SU-DHL-6 (cell line): ENCODE measurements at regions not wholly inside any gene's neighbourhood (a gene's known extent, or its start where the extent isn't known, plus 50 kb on each side); places are given as distances from the start of the nearest gene placed in this dataset.

ENCODE experiments used
- H2AFZ ChIP-seq: fragments of 200-600 bp; sonication (generic); 2 replicates; pipeline ENCODE4 v1.6.1; 2014; ENCODE audit warnings: low read depth, mild to moderate bottlenecking, moderate library complexity, mixed read lengths, antibody characterized with exemption, low read length; ENCODE audit not compliant: severe bottlenecking
- H3F3A ChIP-seq: fragments of 200-600 bp; shearing (Covaris generic); 2 replicates; pipeline ENCODE4 v1.6.0; 2016; ENCODE audit warnings: antibody characterized with exemption, mild to moderate bottlenecking; ENCODE audit not compliant: insufficient read depth
- H3K27ac ChIP-seq: fragments of 200-600 bp; sonication (generic); 2 replicates; pipeline ENCODE4 v1.5.1; 2016; ENCODE audit warnings: low read depth, mild to moderate bottlenecking, low read length, moderate library complexity, mixed read lengths
- H3K27me3 ChIP-seq: fragments of 200-600 bp; sonication (generic), shearing (Covaris generic); 2 replicates; pipeline ENCODE4 v1.6.0; 2014; ENCODE audit warnings: mild to moderate bottlenecking, low read length
- H3K36me3 ChIP-seq: fragments of 200-600 bp; sonication (generic); 2 replicates; pipeline ENCODE4 v1.6.1; 2014; ENCODE audit warnings: mild to moderate bottlenecking, low read length, mixed read lengths
- H3K4me2 ChIP-seq: fragments of 300-600, 200-600 bp; shearing (Covaris generic), sonication (generic); 2 replicates; pipeline ENCODE4 v1.6.0; 2014; ENCODE audit warnings: low read length, low read depth, mild to moderate bottlenecking; ENCODE audit not compliant: poor library complexity, severe bottlenecking
- H3K4me3 ChIP-seq: fragments of 200-600 bp; sonication (generic); 2 replicates; pipeline ENCODE4 v1.5.1; 2014; ENCODE audit warnings: antibody characterized with exemption, low read length, mild to moderate bottlenecking, mixed read lengths; ENCODE audit not compliant: insufficient read depth, poor library complexity, severe bottlenecking
- H3K79me2 ChIP-seq: fragments of 200-600 bp; sonication (generic); 2 replicates; pipeline ENCODE4 v1.6.1; 2014; ENCODE audit warnings: mild to moderate bottlenecking, low read length, moderate library complexity; ENCODE audit not compliant: insufficient read depth
- H3K9ac ChIP-seq: fragments of 200-600 bp; sonication (generic); 2 replicates; pipeline ENCODE4 v1.7.0; 2014; ENCODE audit warnings: mild to moderate bottlenecking, low read length
- H3K9me2 ChIP-seq: fragments of 200-600 bp; sonication (generic); replicated peaks from 2 replicates; pipeline ENCODE4 v1.6.1; 2014; ENCODE audit warnings: low read length; ENCODE audit not compliant: insufficient read depth
- H3K9me3 ChIP-seq: fragments of 200-600 bp; sonication (generic); 2 replicates; pipeline ENCODE4 v1.6.1; 2014; ENCODE audit warnings: low read length, mixed read lengths; ENCODE audit not compliant: insufficient read depth
- H4K20me1 ChIP-seq: fragments of 200-600 bp; sonication (generic); 2 replicates; pipeline ENCODE4 v1.6.1; 2014; ENCODE audit warnings: low read depth, mild to moderate bottlenecking, antibody characterized with exemption, low read length, moderate library complexity, mixed read lengths
- CTCF ChIP-seq: fragments of 200-600 bp; sonication (generic); IDR thresholded peaks from one replicate; pipeline ENCODE4 v1.5.1; 2017; ENCODE audit warnings: antibody characterized with exemption, mild to moderate bottlenecking, low read length, moderate library complexity; ENCODE audit not compliant: insufficient read depth, poor library complexity, severe bottlenecking
- EZH2phosphoT487 ChIP-seq: fragments of 200-600 bp; sonication (generic), shearing (Covaris generic); conservative IDR thresholded peaks from 2 replicates; pipeline ENCODE4 v1.6.1; 2018; ENCODE audit warnings: mild to moderate bottlenecking, antibody characterized with exemption, low read length, moderate library complexity, mixed read lengths

GRCh38 chr17:65401561-65401960 is 159.9 kb downstream of the AXIN2 start:
- Histone ChIP-seq H3K27me3 (no peaks in the 10 kb centered on the region), H3K9ac (no peak overlapping the region), H3K36me3 (no peaks in the 10 kb centered on the region), H3K4me2 (no peak overlapping the region), H3K9me2 (no peaks in the 10 kb centered on the region), H2AFZ (no peak overlapping the region), H4K20me1 (no peaks in the 10 kb centered on the region), H3F3A (no peaks in the 10 kb centered on the region), H3K4me3 (no peak overlapping the region), H3K9me3 (no peaks in the 10 kb centered on the region), H3K27ac (no peak overlapping the region), H3K79me2 (no peaks in the 10 kb centered on the region)
- TF ChIP-seq EZH2phosphoT487 (no peak), CTCF (no peak)

DNA sequence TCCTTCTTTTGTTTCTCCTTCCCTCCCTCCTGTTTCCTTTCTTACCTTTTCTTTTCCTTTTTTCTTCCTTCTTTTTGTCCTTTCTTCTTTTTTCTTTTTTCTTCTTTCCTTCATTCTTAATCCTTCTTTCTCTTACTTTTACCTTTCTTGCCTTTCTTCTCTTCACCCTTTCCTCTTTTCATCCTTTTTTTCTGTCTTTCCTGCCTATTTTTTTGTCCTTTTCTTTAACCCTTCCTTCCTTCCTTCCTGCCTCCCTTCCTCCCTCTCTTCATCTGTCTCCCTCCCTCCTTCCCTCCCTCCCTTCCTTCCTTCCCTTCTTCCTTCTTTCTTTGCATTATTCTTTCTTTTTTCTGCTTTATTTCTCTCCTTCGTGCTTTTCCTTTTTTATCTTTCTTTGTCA is 160.7 kb downstream of the AXIN2 start:
- no peaks in the 10 kb centered on the region for H3K79me2 ChIP-seq
- no peak overlapping the region for H2AFZ ChIP-seq
- no peaks in the 10 kb centered on the region for H4K20me1 ChIP-seq
- H3K36me3 ChIP-seq = no peaks in the 10 kb centered on the region
- H3F3A ChIP-seq = no peaks in the 10 kb centered on the region
- no peak overlapping the region for H3K9ac ChIP-seq
- H3K9me3 ChIP-seq = no peaks in the 10 kb centered on the region
- no peak overlapping the region for H3K27ac ChIP-seq
- no peak overlapping the region for H3K4me2 ChIP-seq
- no peak overlapping the region for H3K4me3 ChIP-seq
- H3K9me2 ChIP-seq = no peaks in the 10 kb centered on the region
- H3K27me3 ChIP-seq = no peaks in the 10 kb centered on the region
- TF ChIP-seq CTCF (no peak), EZH2phosphoT487 (no peak)

DNA sequence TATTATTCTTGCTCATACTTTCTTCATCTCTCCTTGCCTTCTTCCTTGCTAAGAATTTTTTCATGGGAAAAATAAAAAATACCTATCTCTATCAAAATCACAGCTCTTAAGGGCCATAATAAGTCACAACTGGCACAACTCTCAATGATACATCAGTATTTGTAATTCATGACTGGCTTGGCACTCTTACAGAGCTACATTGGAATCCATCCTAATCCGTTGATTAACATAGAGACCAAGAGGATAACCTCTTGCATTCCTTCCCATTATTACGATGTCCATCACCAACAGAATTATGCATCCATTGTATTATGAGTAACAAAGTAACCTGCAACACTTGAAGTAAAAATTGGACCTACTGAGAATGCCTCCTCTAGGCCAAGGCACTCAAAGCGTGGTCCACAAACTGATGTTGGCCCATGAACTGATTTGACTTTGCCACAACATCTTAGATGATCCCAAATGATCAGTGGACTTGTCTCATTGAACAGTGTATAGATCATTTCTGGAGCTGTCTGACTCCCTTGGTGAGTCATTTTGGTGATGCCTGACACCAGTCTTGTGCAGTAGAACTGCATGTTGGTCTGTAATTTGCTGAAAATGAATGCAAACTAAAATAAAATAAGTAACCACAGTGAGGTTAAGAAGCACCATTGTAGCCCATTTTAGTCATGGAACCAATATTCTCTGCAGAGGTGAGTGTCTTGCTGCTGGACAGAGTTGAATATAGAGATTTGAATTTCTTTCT is 163.2 kb downstream of the AXIN2 start:
- TF ChIP-seq CTCF (no peak), EZH2phosphoT487 (no peak)
- no peaks in the 10 kb centered on the region for H4K20me1 ChIP-seq
- no peak overlapping the region for H3K4me3 ChIP-seq
- H3K9me3 ChIP-seq = no peaks in the 10 kb centered on the region
- no peak overlapping the region for H2AFZ ChIP-seq
- no peak overlapping the region for H3K27ac ChIP-seq
- H3K36me3 ChIP-seq = no peaks in the 10 kb centered on the region
- no peaks in the 10 kb centered on the region for H3K27me3 ChIP-seq
- H3K4me2 ChIP-seq = no peak overlapping the region
- no peaks in the 10 kb centered on the region for H3F3A ChIP-seq
- H3K9ac ChIP-seq = no peak overlapping the region
- H3K9me2 ChIP-seq = no peaks in the 10 kb centered on the region
- no peaks in the 10 kb centered on the region for H3K79me2 ChIP-seq
